SK-N-SH (cell line): ENCODE measurements at regions not wholly inside any gene's neighbourhood (a gene's known extent, or its start where the extent isn't known, plus 50 kb on each side); places are given as distances from the start of the nearest gene placed in this dataset.

Experiments
- EP300 ChIP-seq, 2 experiments: IDR thresholded peaks; 2 replicates each; pipeline versions ENCODE4 v1.4.0 to v1.6.1; 2012; ENCODE audit warnings: borderline replicate concordance in 1 of 2, low read depth in 1 of 2, low read length in 1 of 2
- FOXJ3 ChIP-seq: sonication (generic); formaldehyde crosslinking; IDR thresholded peaks from 2 replicates; pipeline ENCODE4 v1.5.1; 2020; ENCODE audit warnings: mild to moderate bottlenecking, missing genetic modification reagents
- GABPA ChIP-seq: IDR thresholded peaks from 2 replicates; pipeline ENCODE4 v1.4.0; 2012; ENCODE audit warnings: low read depth, mild to moderate bottlenecking
- MEF2A ChIP-seq: IDR thresholded peaks from 2 replicates; pipeline ENCODE4 v1.4.0; 2012; ENCODE audit warnings: low read depth, borderline replicate concordance
- RAD21 ChIP-seq: IDR thresholded peaks from 2 replicates; pipeline ENCODE4 v1.6.1; 2012; ENCODE audit warnings: mild to moderate bottlenecking, low read length
- RCOR1 ChIP-seq: fragments of 150-350 bp; IDR thresholded peaks from 2 replicates; pipeline ENCODE4 v1.6.1; 2017; ENCODE audit warnings: antibody characterized with exemption, low read length
- SMC3 ChIP-seq: IDR thresholded peaks from 2 replicates; pipeline ENCODE4 v1.6.1; 2012; ENCODE audit warnings: low read depth, low read length, improper control_type of control experiment
- TCF12 ChIP-seq: IDR thresholded peaks from 2 replicates; pipeline ENCODE4 v1.4.0; 2012
- TF ChIP-seq, protein P1 (sequence below): fragments of 200-600 bp; sonication (generic); IDR thresholded peaks from 2 replicates; pipeline ENCODE4 v1.6.1; 2017; ENCODE audit warnings: antibody characterized with exemption, mild to moderate bottlenecking, moderate library complexity
- TF ChIP-seq, protein P2 (sequence below): IDR thresholded peaks from 2 replicates; pipeline ENCODE4 v1.4.0; 2012; ENCODE audit warnings: low read depth, borderline replicate concordance

DNA sequence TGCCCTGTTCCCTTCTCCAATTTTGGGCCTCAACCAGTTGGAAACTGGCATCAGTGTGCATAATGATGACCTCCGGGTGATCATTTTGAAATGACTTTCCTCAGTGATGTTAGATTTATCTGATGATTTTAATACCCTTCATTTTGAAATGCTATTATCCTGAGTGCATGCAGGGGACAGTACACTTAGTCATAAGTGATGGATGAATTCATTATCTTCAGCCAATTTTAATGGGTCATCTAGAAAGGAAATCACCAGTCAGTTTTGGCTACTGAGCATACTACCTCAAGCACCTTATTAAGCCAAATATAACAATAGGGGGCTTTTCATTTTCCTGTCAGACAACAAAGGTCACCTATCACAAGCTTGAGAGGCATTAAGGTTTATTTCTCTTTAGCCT, 118.5 kb upstream of the MIR17HG start:
- TF ChIP-seq MEF2A = no peak
- TF ChIP-seq, protein P1, sequence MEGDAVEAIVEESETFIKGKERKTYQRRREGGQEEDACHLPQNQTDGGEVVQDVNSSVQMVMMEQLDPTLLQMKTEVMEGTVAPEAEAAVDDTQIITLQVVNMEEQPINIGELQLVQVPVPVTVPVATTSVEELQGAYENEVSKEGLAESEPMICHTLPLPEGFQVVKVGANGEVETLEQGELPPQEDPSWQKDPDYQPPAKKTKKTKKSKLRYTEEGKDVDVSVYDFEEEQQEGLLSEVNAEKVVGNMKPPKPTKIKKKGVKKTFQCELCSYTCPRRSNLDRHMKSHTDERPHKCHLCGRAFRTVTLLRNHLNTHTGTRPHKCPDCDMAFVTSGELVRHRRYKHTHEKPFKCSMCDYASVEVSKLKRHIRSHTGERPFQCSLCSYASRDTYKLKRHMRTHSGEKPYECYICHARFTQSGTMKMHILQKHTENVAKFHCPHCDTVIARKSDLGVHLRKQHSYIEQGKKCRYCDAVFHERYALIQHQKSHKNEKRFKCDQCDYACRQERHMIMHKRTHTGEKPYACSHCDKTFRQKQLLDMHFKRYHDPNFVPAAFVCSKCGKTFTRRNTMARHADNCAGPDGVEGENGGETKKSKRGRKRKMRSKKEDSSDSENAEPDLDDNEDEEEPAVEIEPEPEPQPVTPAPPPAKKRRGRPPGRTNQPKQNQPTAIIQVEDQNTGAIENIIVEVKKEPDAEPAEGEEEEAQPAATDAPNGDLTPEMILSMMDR = no peak
- no peak for TF ChIP-seq EP300 (IDR thresholded peaks at IDR 0.05; ENCODE audit: borderline replicate concordance in 1 of 2, low read depth in 1 of 2, low read length in 1 of 2)
- TF ChIP-seq RCOR1 = no peak
- TF ChIP-seq, protein P2, sequence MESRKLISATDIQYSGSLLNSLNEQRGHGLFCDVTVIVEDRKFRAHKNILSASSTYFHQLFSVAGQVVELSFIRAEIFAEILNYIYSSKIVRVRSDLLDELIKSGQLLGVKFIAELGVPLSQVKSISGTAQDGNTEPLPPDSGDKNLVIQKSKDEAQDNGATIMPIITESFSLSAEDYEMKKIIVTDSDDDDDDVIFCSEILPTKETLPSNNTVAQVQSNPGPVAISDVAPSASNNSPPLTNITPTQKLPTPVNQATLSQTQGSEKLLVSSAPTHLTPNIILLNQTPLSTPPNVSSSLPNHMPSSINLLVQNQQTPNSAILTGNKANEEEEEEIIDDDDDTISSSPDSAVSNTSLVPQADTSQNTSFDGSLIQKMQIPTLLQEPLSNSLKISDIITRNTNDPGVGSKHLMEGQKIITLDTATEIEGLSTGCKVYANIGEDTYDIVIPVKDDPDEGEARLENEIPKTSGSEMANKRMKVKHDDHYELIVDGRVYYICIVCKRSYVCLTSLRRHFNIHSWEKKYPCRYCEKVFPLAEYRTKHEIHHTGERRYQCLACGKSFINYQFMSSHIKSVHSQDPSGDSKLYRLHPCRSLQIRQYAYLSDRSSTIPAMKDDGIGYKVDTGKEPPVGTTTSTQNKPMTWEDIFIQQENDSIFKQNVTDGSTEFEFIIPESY = no peak
- TF ChIP-seq GABPA = no peak
- TF ChIP-seq SMC3 = no peak
- TF ChIP-seq RAD21 = no peak
- TF ChIP-seq FOXJ3 = no peak
- TF ChIP-seq TCF12 = no peak
